Heart left ventricle (tissue), 13 donors: ENCODE measurements at regions not wholly inside any gene's neighbourhood (a gene's known extent, or its start where the extent isn't known, plus 50 kb on each side); places are given as distances from the start of the nearest gene placed in this dataset.

Experiments
- POLR2A ChIP-seq, 2 donors: fragments of 450-650 bp; IDR thresholded peaks; one replicate each; pipeline ENCODE4 v1.6.1; 2017; ENCODE audit warnings: antibody characterized with exemption in 2 of 2, mild to moderate bottlenecking in 2 of 2, moderate library complexity in 2 of 2
- TF ChIP-seq, protein P1 (sequence below), 12 donors: fragments of 200-600 bp; sonication (generic) in 4 of 12; IDR thresholded peaks; one replicate each; pipeline versions ENCODE4 v1.5.0 to v1.8.0; 2018 to 2022; ENCODE audit warnings: antibody characterized with exemption in 12 of 12, mild to moderate bottlenecking in 5 of 12
- donor health status: ischemic (EF 13 %, LVEDD 7.1; RV severe dilation, severe dysfunction).
- donor health status: DM: no; HTN: yes; CAD: no.
- donor health status: DM: no; HTN: no; CAD: no.
- donor health status: ischemic (EF 25% LVEDD 6.9; RV normal size, moderate dysfunction).
- donor health status: ischemic (EF 25% LVEDD 5.7; RV mildly dilated, moderate dysfunction).
- donor health status: ischemic (EF 35%, LVEDD 5.7; RV mildly dilated, moderate dysfunction).
- donor health status: nonischemic (EF 11% LVEDD 7.7; RV severe dilation, severe dysfunction).
- donor health status: DM: yes; HTN: yes; CAD: no.
- donor health status: PGD.
- donor health status: ischemic (EF 29% LVEDD 5.4; RV normal size, mild dysfunction).
- donor health status: nonischemic (EF 23%, LVEDD 6.1; RV moderate dilation, normal function).

DNA sequence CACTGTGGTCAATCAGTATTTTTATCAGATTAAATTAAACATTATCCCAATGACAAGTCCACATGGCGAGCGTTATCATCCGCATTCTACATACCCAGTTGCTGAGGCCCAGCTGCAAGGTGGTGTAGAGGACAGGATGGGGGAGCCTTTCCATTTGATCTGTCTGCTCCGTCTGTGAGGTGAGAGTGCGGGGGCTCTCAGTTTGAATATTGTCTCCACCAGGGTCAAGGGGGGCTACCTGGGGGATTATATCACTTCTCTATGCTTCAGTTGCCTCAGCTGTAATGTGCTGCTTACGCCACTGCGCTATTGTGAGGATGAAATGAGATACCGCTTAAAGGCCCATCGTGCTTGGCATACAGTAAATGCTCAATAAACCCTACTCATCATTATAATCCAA is 1106.0 kb downstream of the BCL11B start:
- TF ChIP-seq, protein P1, sequence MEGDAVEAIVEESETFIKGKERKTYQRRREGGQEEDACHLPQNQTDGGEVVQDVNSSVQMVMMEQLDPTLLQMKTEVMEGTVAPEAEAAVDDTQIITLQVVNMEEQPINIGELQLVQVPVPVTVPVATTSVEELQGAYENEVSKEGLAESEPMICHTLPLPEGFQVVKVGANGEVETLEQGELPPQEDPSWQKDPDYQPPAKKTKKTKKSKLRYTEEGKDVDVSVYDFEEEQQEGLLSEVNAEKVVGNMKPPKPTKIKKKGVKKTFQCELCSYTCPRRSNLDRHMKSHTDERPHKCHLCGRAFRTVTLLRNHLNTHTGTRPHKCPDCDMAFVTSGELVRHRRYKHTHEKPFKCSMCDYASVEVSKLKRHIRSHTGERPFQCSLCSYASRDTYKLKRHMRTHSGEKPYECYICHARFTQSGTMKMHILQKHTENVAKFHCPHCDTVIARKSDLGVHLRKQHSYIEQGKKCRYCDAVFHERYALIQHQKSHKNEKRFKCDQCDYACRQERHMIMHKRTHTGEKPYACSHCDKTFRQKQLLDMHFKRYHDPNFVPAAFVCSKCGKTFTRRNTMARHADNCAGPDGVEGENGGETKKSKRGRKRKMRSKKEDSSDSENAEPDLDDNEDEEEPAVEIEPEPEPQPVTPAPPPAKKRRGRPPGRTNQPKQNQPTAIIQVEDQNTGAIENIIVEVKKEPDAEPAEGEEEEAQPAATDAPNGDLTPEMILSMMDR (IDR thresholded peaks at IDR 0.05), result no peak
- TF ChIP-seq POLR2A (IDR thresholded peaks at IDR 0.05), result no peak
